ENCODE measurements at regions not wholly inside any gene's neighbourhood (a gene's known extent, or its start where the extent isn't known, plus 50 kb on each side); places are given as distances from the start of the nearest gene placed in this dataset.

- intact Hi-C loops (cut with micrococcal nuclease), result no loop called here
- WGBS (ENCODE audit: insufficient coverage), result 100% methylated on average over 2 of the region's 5 CpGs
- Mint-ChIP-seq H3K27me3 (no peaks in the 10 kb centered on the region), H3K27ac (no peak overlapping the region), H3K9me3 (ENCODE audit: insufficient read depth) (no peaks in the 10 kb centered on the region), H3K4me1 (no peaks in the 10 kb centered on the region), H3K4me3 (no peak overlapping the region)
- Histone ChIP-seq H3K4me3 (ENCODE audit: control extremely low read depth in 1 of 5, extremely low read depth in 1 of 5, insufficient read depth in 1 of 5, low read depth in 2 of 5, low read length in 4 of 5) (no peak overlapping the region), H3K79me2 (ENCODE audit: control insufficient read depth, insufficient read depth, low read length) (no peaks in the 10 kb centered on the region), H3K27ac (ENCODE audit: low read length in 2 of 2) (no peak overlapping the region), H3K4me1 (ENCODE audit: control insufficient read depth in 2 of 2, insufficient read depth in 2 of 2, low read length in 2 of 2) (no peaks in the 10 kb centered on the region), H3K27me3 (replicated peaks in 1 of 4; ENCODE audit: control extremely low read depth in 1 of 4, control insufficient read depth in 3 of 4, insufficient read depth in 4 of 4, low read length in 3 of 4) (no peaks in the 10 kb centered on the region), H3K4me2 (replicated peaks; ENCODE audit: low read depth, low read length, poor library complexity, severe bottlenecking) (no peak overlapping the region), H3K9me3 (ENCODE audit: control extremely low read depth in 1 of 3, control insufficient read depth in 2 of 3, insufficient read depth in 1 of 3, low read length in 2 of 3) (no peaks in the 10 kb centered on the region), H3K36me3 (replicated peaks in 1 of 2; ENCODE audit: control extremely low read depth in 1 of 2, control insufficient read depth in 1 of 2, extremely low read depth in 1 of 2, insufficient read depth in 2 of 2, low read length in 1 of 2) (no peaks in the 10 kb centered on the region), H2AFZ (ENCODE audit: insufficient read depth, low read depth, low read length, poor library complexity, severe bottlenecking) (no peak overlapping the region), H4K20me1 (ENCODE audit: control insufficient read depth, insufficient read depth, low read length, poor library complexity, severe bottlenecking) (no peaks in the 10 kb centered on the region), H3K9ac (ENCODE audit: low read length) (no peak overlapping the region)
- ATAC-seq (ENCODE audit: low read depth) (no peak), DNase-seq (no peak)
- CTCF ChIA-PET, result no interaction called here
- POLR2A ChIA-PET, result no interaction called here
- TF ChIP-seq, protein P1, sequence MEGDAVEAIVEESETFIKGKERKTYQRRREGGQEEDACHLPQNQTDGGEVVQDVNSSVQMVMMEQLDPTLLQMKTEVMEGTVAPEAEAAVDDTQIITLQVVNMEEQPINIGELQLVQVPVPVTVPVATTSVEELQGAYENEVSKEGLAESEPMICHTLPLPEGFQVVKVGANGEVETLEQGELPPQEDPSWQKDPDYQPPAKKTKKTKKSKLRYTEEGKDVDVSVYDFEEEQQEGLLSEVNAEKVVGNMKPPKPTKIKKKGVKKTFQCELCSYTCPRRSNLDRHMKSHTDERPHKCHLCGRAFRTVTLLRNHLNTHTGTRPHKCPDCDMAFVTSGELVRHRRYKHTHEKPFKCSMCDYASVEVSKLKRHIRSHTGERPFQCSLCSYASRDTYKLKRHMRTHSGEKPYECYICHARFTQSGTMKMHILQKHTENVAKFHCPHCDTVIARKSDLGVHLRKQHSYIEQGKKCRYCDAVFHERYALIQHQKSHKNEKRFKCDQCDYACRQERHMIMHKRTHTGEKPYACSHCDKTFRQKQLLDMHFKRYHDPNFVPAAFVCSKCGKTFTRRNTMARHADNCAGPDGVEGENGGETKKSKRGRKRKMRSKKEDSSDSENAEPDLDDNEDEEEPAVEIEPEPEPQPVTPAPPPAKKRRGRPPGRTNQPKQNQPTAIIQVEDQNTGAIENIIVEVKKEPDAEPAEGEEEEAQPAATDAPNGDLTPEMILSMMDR (IDR thresholded peaks at IDR 0.05), result no peak
- TF ChIP-seq EZH2 (IDR thresholded peaks at IDR 0.05; ENCODE audit: borderline replicate concordance, insufficient read depth, low read depth, low read length, poor library complexity, severe bottlenecking), result no peak
These were observed 241.8 kb downstream of the GAS1 start for GRCh38 chr9:86705490-86705889.

- Mint-ChIP-seq H3K9me3 (ENCODE audit: insufficient read depth) (no peaks in the 10 kb centered on the region), H3K27me3 (no peaks in the 10 kb centered on the region), H3K27ac (no peak overlapping the region), H3K4me3 (no peak overlapping the region), H3K4me1 (no peaks in the 10 kb centered on the region)
- H3K79me2 ChIP-seq (ENCODE audit: control insufficient read depth, insufficient read depth, low read length), result no peaks in the 10 kb centered on the region
- H3K4me3 ChIP-seq (ENCODE audit: control extremely low read depth in 1 of 5, extremely low read depth in 1 of 5, insufficient read depth in 1 of 5, low read depth in 2 of 5, low read length in 4 of 5), result no peak overlapping the region
- H3K9me3 ChIP-seq (ENCODE audit: control extremely low read depth in 1 of 3, control insufficient read depth in 2 of 3, insufficient read depth in 1 of 3, low read length in 2 of 3), result no peaks in the 10 kb centered on the region
- no peaks in the 10 kb centered on the region for H4K20me1 ChIP-seq (ENCODE audit: control insufficient read depth, insufficient read depth, low read length, poor library complexity, severe bottlenecking)
- no peak for TF ChIP-seq EZH2 (IDR thresholded peaks at IDR 0.05; ENCODE audit: borderline replicate concordance, insufficient read depth, low read depth, low read length, poor library complexity, severe bottlenecking)
- TF ChIP-seq, protein P1 (IDR thresholded peaks at IDR 0.05), result no peak
- intact Hi-C loops (cut with micrococcal nuclease), result no loop called here
- 100% methylated on average over 2 of the region's 6 CpGs for WGBS (ENCODE audit: insufficient coverage)
- no peak overlapping the region for H3K9ac ChIP-seq (ENCODE audit: low read length)
- no peak overlapping the region for H2AFZ ChIP-seq (ENCODE audit: insufficient read depth, low read depth, low read length, poor library complexity, severe bottlenecking)
- H3K27me3 ChIP-seq (replicated peaks in 1 of 4; ENCODE audit: control extremely low read depth in 1 of 4, control insufficient read depth in 3 of 4, insufficient read depth in 4 of 4, low read length in 3 of 4), result no peaks in the 10 kb centered on the region
- ChIA-PET POLR2A (no interaction called here), CTCF (no interaction called here)
- H3K4me1 ChIP-seq (ENCODE audit: control insufficient read depth in 2 of 2, insufficient read depth in 2 of 2, low read length in 2 of 2), result no peaks in the 10 kb centered on the region
- H3K36me3 ChIP-seq (replicated peaks in 1 of 2; ENCODE audit: control extremely low read depth in 1 of 2, control insufficient read depth in 1 of 2, extremely low read depth in 1 of 2, insufficient read depth in 2 of 2, low read length in 1 of 2), result no peaks in the 10 kb centered on the region
- ATAC-seq (ENCODE audit: low read depth) (no peak), DNase-seq (no peak)
- no peak overlapping the region for H3K4me2 ChIP-seq (replicated peaks; ENCODE audit: low read depth, low read length, poor library complexity, severe bottlenecking)
- no peak overlapping the region for H3K27ac ChIP-seq (ENCODE audit: low read length in 2 of 2)
These were observed 244.0 kb downstream of the GAS1 start for GRCh38 chr9:86703346-86703745.
